ENCODE measurements at regions not wholly inside any gene's neighbourhood (a gene's known extent, or its start where the extent isn't known, plus 50 kb on each side); places are given as distances from the start of the nearest gene placed in this dataset.
"Not testable (repeated sequence)": the region's sequence is repeated elsewhere in the genome, so short reads cannot be mapped to it uniquely, and the experiment has no call there.

- intact Hi-C loops (cut with micrococcal nuclease): no loop called here
- no peaks in the 10 kb centered on the region for H3K4me1 Mint-ChIP-seq (ENCODE audit: low read depth)
- no peaks in the 10 kb centered on the region for H3K36me3 Mint-ChIP-seq (ENCODE audit: low read depth)
- H3K4me3 Mint-ChIP-seq (ENCODE audit: low read depth): no peak overlapping the region
- H3K27me3 Mint-ChIP-seq (ENCODE audit: low read depth): no peaks in the 10 kb centered on the region
- H3K27ac Mint-ChIP-seq: no peak overlapping the region
- DNase-seq (ENCODE audit: low spot score): no peak
- no peaks in the 10 kb centered on the region for H3K9me3 Mint-ChIP-seq
Observed at GRCh38 chr14:30267141-30267540, 291.8 kb upstream of the G2E3 start.

- Mint-ChIP-seq H3K36me3 (ENCODE audit: low read depth) (no peaks in the 10 kb centered on the region), H3K4me1 (ENCODE audit: low read depth) (no peaks in the 10 kb centered on the region), H3K4me3 (ENCODE audit: low read depth) (no peak overlapping the region), H3K27ac (no peak overlapping the region), H3K27me3 (ENCODE audit: low read depth) (no peaks in the 10 kb centered on the region), H3K9me3 (no peaks in the 10 kb centered on the region)
- intact Hi-C loops (cut with micrococcal nuclease): no loop called here
- peak; percentile 48 for DNase-seq (ENCODE audit: low spot score)
Observed at GRCh38 chr14:30270200-30271161, 288.5 kb upstream of the G2E3 start.

DNA sequence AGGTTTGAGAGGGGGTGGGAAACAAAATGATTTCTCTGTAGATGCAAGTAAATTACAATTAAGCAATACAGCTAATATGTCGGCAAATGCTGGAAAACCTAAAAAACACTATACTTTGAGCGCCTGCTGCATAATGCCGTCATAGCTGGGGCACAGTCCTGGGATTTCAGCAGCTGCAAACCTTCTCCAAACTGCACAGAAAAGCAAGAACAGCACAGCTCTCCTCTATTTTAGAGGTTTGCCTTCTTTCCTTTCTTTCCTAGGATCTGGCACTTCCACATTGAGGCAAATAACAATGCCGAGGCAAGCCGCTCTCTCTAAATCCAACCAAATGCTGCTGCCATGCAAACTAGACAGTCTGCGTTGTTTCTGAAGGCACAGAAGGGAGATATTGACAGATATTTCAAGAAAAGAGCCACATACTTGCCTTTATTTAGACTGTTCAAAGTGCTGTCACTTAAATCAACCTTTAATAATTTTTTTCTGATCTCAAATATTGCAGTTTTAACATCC is 287.1 kb upstream of the G2E3 start:
- intact Hi-C loops (cut with micrococcal nuclease): no loop called here
- H3K27ac Mint-ChIP-seq: no peak overlapping the region
- H3K4me3 Mint-ChIP-seq (ENCODE audit: low read depth): no peak overlapping the region
- no peaks in the 10 kb centered on the region for H3K27me3 Mint-ChIP-seq (ENCODE audit: low read depth)
- no peak for DNase-seq (ENCODE audit: low spot score)
- H3K4me1 Mint-ChIP-seq (ENCODE audit: low read depth): no peaks in the 10 kb centered on the region
- H3K9me3 Mint-ChIP-seq: no peaks in the 10 kb centered on the region
- no peaks in the 10 kb centered on the region for H3K36me3 Mint-ChIP-seq (ENCODE audit: low read depth)

GRCh38 chr14:30272848-30273832 is 285.8 kb upstream of the G2E3 start:
- no peaks in the 10 kb centered on the region for H3K9me3 Mint-ChIP-seq
- no peaks in the 10 kb centered on the region for H3K36me3 Mint-ChIP-seq (ENCODE audit: low read depth)
- no peak overlapping the region for H3K4me3 Mint-ChIP-seq (ENCODE audit: low read depth)
- no peaks in the 10 kb centered on the region for H3K27me3 Mint-ChIP-seq (ENCODE audit: low read depth)
- no peaks in the 10 kb centered on the region for H3K4me1 Mint-ChIP-seq (ENCODE audit: low read depth)
- no peak overlapping the region for H3K27ac Mint-ChIP-seq
- no peak for DNase-seq (ENCODE audit: low spot score)
- intact Hi-C loops (cut with micrococcal nuclease): no loop called here

DNA sequence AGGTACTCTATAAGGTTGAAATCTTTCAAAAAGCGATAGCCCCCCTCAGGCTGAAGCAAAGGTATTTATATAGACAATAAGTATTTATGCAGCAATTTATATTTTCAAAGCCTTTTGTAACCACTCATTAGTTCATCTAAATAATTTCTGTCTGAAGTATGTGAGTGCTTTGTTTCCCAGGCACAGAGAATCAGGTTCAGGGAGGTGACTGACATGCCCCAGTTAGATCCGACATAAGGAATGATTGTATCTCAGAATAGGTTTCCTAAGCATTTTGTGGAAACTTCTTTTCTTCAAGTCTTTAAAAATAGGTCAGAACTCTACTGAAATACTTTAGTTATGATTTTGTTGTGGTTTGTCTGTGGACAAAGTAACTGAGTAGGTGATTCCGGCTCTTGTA is 283.4 kb upstream of the G2E3 start:
- intact Hi-C loops (cut with micrococcal nuclease): no loop called here
- H3K4me3 Mint-ChIP-seq (ENCODE audit: low read depth): no peak overlapping the region
- no peak for DNase-seq (ENCODE audit: low spot score)
- no peak overlapping the region for H3K27ac Mint-ChIP-seq
- H3K4me1 Mint-ChIP-seq (ENCODE audit: low read depth): peaks cover 2% of the 10 kb centered on the region
- peaks cover 4% of the 10 kb centered on the region for H3K9me3 Mint-ChIP-seq
- no peaks in the 10 kb centered on the region for H3K27me3 Mint-ChIP-seq (ENCODE audit: low read depth)
- no peaks in the 10 kb centered on the region for H3K36me3 Mint-ChIP-seq (ENCODE audit: low read depth)

GRCh38 chr14:30277268-30277667 is 281.7 kb upstream of the G2E3 start:
- Mint-ChIP-seq H3K27ac (no peak overlapping the region), H3K4me1 (ENCODE audit: low read depth) (peaks cover 2% of the 10 kb centered on the region), H3K36me3 (ENCODE audit: low read depth) (no peaks in the 10 kb centered on the region), H3K9me3 (peaks cover 4% of the 10 kb centered on the region), H3K27me3 (ENCODE audit: low read depth) (no peaks in the 10 kb centered on the region), H3K4me3 (ENCODE audit: low read depth) (no peak overlapping the region)
- no peak for DNase-seq (ENCODE audit: low spot score)
- intact Hi-C loops (cut with micrococcal nuclease): no loop called here

GRCh38 chr14:30278856-30279255 is 280.1 kb upstream of the G2E3 start:
- H3K9me3 Mint-ChIP-seq; H3K4me3 Mint-ChIP-seq (ENCODE audit: low read depth); DNase-seq (ENCODE audit: low spot score); intact Hi-C loops (cut with micrococcal nuclease); H3K36me3 Mint-ChIP-seq (ENCODE audit: low read depth); H3K27ac Mint-ChIP-seq; H3K4me1 Mint-ChIP-seq (ENCODE audit: low read depth); H3K27me3 Mint-ChIP-seq (ENCODE audit: low read depth): not testable (repeated sequence)

- DNase-seq (ENCODE audit: low spot score): no peak
- H3K36me3 Mint-ChIP-seq (ENCODE audit: low read depth): no peaks in the 10 kb centered on the region
- no peaks in the 10 kb centered on the region for H3K27me3 Mint-ChIP-seq (ENCODE audit: low read depth)
- no peak overlapping the region for H3K4me3 Mint-ChIP-seq (ENCODE audit: low read depth)
- intact Hi-C loops (cut with micrococcal nuclease): loop anchor here (10.0 kb wide), 2 partner anchors 51 to 161 kb away; no protein-coding TSS in a partner anchor
- no peak overlapping the region for H3K27ac Mint-ChIP-seq
- no peaks in the 10 kb centered on the region for H3K9me3 Mint-ChIP-seq
- H3K4me1 Mint-ChIP-seq (ENCODE audit: low read depth): peaks cover 2% of the 10 kb centered on the region
Observed at GRCh38 chr14:30283822-30284446, 275.0 kb upstream of the G2E3 start.

DNA sequence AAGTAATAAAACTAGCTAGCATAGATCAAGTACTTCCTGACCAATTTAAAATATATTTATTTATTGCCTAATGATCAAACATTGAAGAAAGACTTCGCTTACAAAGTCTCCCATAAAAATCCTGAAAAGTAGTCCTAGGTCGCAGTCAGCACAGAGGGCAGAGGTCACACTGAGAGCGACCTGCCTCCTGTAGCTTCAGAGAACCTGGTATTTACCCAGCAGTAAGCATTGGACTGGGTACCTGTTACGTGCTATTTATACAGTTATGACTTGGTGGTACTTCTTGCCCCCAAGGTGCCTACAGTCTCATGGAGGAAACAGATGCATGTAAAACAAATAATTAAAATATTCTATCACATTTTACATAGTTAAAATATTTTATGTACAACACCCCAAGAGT is 274.1 kb upstream of the G2E3 start:
- H3K36me3 Mint-ChIP-seq (ENCODE audit: low read depth): no peaks in the 10 kb centered on the region
- H3K27me3 Mint-ChIP-seq (ENCODE audit: low read depth): no peaks in the 10 kb centered on the region
- H3K9me3 Mint-ChIP-seq: no peaks in the 10 kb centered on the region
- H3K4me1 Mint-ChIP-seq (ENCODE audit: low read depth): peaks cover 2% of the 10 kb centered on the region
- intact Hi-C loops (cut with micrococcal nuclease): loop anchor here (10.0 kb wide), 2 partner anchors 50 to 160 kb away; no protein-coding TSS in a partner anchor
- H3K27ac Mint-ChIP-seq: no peak overlapping the region
- H3K4me3 Mint-ChIP-seq (ENCODE audit: low read depth): no peak overlapping the region
- DNase-seq (ENCODE audit: low spot score): no peak

- no peak for DNase-seq (ENCODE audit: low spot score)
- intact Hi-C loops (cut with micrococcal nuclease): loop anchor here (10.0 kb wide), 2 partner anchors 47 to 157 kb away; no protein-coding TSS in a partner anchor
- Mint-ChIP-seq H3K9me3 (no peaks in the 10 kb centered on the region), H3K4me1 (ENCODE audit: low read depth) (peaks cover 2% of the 10 kb centered on the region), H3K27me3 (ENCODE audit: low read depth) (no peaks in the 10 kb centered on the region), H3K27ac (no peak overlapping the region), H3K36me3 (ENCODE audit: low read depth) (no peaks in the 10 kb centered on the region), H3K4me3 (ENCODE audit: low read depth) (no peak overlapping the region)
Observed at GRCh38 chr14:30287579-30288445, 271.1 kb upstream of the G2E3 start.

GRCh38 chr14:30290001-30290400 is 269.0 kb upstream of the G2E3 start:
- Mint-ChIP-seq H3K4me1 (ENCODE audit: low read depth) (peaks cover 2% of the 10 kb centered on the region), H3K9me3 (no peaks in the 10 kb centered on the region), H3K27ac (no peak overlapping the region), H3K4me3 (ENCODE audit: low read depth) (no peak overlapping the region), H3K27me3 (ENCODE audit: low read depth) (no peaks in the 10 kb centered on the region), H3K36me3 (ENCODE audit: low read depth) (no peaks in the 10 kb centered on the region)
- intact Hi-C loops (cut with micrococcal nuclease): no loop called here
- DNase-seq (ENCODE audit: low spot score): no peak

Measured in activated T-helper 2 cell treated with anti-CD3 and anti-CD28 coated beads, Interferon-gamma antibody, Interleukin-2, Interleukin-4, amounts not matched to agents 10 μg/mL and 5 μg/mL and 100 μg/mL, durations not matched to agents 14 hours and 24 hours and 36 hours (primary cell).